Central memory CD8-positive, alpha-beta T cell (primary cell): ENCODE measurements at regions not wholly inside any gene's neighbourhood (a gene's known extent, or its start where the extent isn't known, plus 50 kb on each side); places are given as distances from the start of the nearest gene placed in this dataset.
"Not testable (repeated sequence)": the region's sequence is repeated elsewhere in the genome, so short reads cannot be mapped to it uniquely, and the experiment has no call there.

Experiments used
- ATAC-seq: fragments of 150-1000 bp; cut with Tn5 transposase; replicated peaks from 2 replicates; pipeline ENCODE4 v1.10.0; 2022; ENCODE audit warnings: mild to moderate bottlenecking, moderate FRiP score, moderate number of reproducible peaks; ENCODE audit not compliant: poor library complexity, severe bottlenecking; ENCODE audit errors: extremely low read depth
- DNase-seq, 2 donors: peaks; one replicate each; pipeline ENCODE4 v3.0.0; 2021; ENCODE audit warnings: low spot score in 2 of 2
- H3K27ac Mint-ChIP-seq: one replicate; pipeline ENCODE4 v1.8.0; 2022; ENCODE audit warnings: low read depth, mild to moderate bottlenecking, moderate library complexity, mixed read lengths
- H3K27me3 Mint-ChIP-seq: one replicate; pipeline ENCODE4 v1.8.0; 2022; ENCODE audit warnings: mixed read lengths
- H3K36me3 Mint-ChIP-seq: one replicate; pipeline ENCODE4 v1.8.0; 2022; ENCODE audit warnings: mild to moderate bottlenecking, moderate library complexity, mixed read lengths; ENCODE audit not compliant: insufficient read depth
- H3K4me1 Mint-ChIP-seq: one replicate; pipeline ENCODE4 v1.8.0; 2022; ENCODE audit warnings: mixed read lengths
- H3K4me3 Mint-ChIP-seq: one replicate; pipeline ENCODE4 v1.8.0; 2022; ENCODE audit warnings: mild to moderate bottlenecking, moderate library complexity, mixed read lengths
- H3K9me3 Mint-ChIP-seq: one replicate; pipeline ENCODE4 v1.8.0; 2022; ENCODE audit warnings: mixed read lengths

DNA sequence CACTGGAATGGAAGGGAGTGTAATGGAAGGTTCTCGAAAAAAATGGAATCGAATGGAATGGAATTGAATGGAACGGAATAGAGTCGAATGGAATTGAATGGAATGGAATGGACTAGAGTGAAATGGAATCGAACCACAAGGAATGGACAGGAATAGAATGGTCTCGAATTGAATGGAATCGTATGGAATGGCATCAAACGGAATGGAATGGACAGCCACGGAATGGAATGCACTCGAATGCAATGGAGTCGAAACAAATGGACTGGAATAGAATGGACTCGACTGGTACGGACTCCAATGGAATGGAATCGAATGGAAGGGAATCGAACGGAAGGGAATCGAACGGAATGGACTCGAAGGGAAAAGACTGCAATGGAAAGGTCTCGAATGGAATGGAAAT lies 31055.5 kb downstream of the CDY1 start:
- H3K36me3 Mint-ChIP-seq, H3K4me3 Mint-ChIP-seq, H3K27me3 Mint-ChIP-seq, H3K27ac Mint-ChIP-seq, ATAC-seq, DNase-seq, H3K4me1 Mint-ChIP-seq: not testable (repeated sequence)
- peaks cover 18% of the 10 kb centered on the region for H3K9me3 Mint-ChIP-seq

DNA sequence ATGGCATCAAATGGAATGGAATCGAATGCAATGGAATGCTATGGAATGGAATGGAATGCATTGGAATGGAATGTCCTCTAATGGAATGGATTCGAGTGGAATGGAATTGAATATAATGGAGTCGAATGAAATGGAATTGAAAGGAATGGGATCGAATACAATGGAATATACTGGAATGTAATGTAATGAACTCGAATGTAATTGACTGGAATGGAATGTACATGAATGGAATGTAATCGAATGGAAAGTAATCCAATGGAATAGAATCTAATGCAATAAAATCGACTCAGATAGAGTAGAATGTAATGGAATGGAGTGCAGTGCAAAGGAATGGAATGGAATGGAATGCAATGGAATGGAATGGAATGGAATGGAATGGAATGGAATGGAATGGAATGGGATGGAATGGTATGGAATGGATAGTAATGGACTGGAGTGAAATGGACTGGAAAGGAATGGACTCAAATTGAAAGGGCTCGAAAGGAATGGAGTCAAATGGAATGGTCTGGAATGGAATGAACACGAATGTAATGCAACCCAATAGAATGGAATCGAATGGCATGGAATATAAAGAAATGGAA lies 31056.2 kb downstream of the CDY1 start:
- not testable (repeated sequence) for H3K27me3 Mint-ChIP-seq, DNase-seq, H3K36me3 Mint-ChIP-seq, H3K27ac Mint-ChIP-seq, H3K4me1 Mint-ChIP-seq, H3K4me3 Mint-ChIP-seq
- ATAC-seq: peak; percentile 24
- H3K9me3 Mint-ChIP-seq: peaks cover 18% of the 10 kb centered on the region

DNA sequence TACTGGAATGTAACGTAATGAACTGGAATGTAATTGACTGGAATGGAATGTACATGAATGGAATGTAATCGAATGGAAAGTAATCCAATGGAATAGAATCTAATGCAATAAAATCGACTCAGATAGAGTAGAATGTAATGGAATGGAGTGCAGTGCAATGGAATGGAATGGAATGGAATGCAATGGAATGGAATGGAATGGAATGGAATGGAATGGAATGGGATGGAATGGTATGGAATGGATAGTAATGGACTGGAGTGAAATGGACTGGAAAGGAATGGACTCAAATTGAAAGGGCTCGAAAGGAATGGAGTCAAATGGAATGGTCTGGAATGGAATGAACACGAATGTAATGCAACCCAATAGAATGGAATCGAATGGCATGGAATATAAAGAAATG lies 31063.5 kb downstream of the CDY1 start:
- H3K4me3 Mint-ChIP-seq, ATAC-seq, H3K27me3 Mint-ChIP-seq, H3K36me3 Mint-ChIP-seq, H3K4me1 Mint-ChIP-seq, H3K27ac Mint-ChIP-seq: not testable (repeated sequence)
- DNase-seq: peak; percentile 15 to 68
- peaks cover 11% of the 10 kb centered on the region for H3K9me3 Mint-ChIP-seq
